B cell (primary cell): ENCODE measurements at regions not wholly inside any gene's neighbourhood (a gene's known extent, or its start where the extent isn't known, plus 50 kb on each side); places are given as distances from the start of the nearest gene placed in this dataset.
A peak's percentile ranks its signal among the peaks of the same experiment; 100 is the strongest.
"Not testable (repeated sequence)": the region's sequence is repeated elsewhere in the genome, so short reads cannot be mapped to it uniquely, and the experiment has no call there.

Experiments
- ATAC-seq: fragments of 200-7000 bp; cut with Tn5 transposase; one replicate; pipeline ENCODE4 v1.10.0; 2021; ENCODE audit warnings: low read depth, mild to moderate bottlenecking, moderate number of reproducible peaks, moderate library complexity
- CTCF ChIA-PET: fragments of 350-600 bp; sonication (Branson Sonifier 250); formaldehyde crosslinking; loops from one replicate; lab custom pipeline; 2021; ENCODE audit warnings: antibody characterized with exemption, inconsistent platforms; lab: Charles Lee
- POLR2A ChIA-PET: fragments of 350-600 bp; sonication (Branson Sonifier 250); formaldehyde crosslinking; loops from one replicate; lab custom pipeline; 2021; ENCODE audit warnings: antibody characterized with exemption; lab: Charles Lee
- DNase-seq: peaks from one replicate; pipeline ENCODE4 v3.0.0; 2013
- H2AFZ ChIP-seq: 2 replicates; pipeline ENCODE4 v1.6.1; 2012; ENCODE audit warnings: mild to moderate bottlenecking, low read depth, low read length; ENCODE audit not compliant: insufficient read depth, poor library complexity, severe bottlenecking
- H3K27ac ChIP-seq, 2 donors: 1 replicate in 1 of 2; 2 replicates in 1 of 2; pipeline ENCODE4 v1.5.1; 2012 to 2013; ENCODE audit warnings: low read length in 2 of 2, mild to moderate bottlenecking in 2 of 2, moderate library complexity in 1 of 2
- H3K27me3 ChIP-seq, 4 experiments: fragments of 200-600 bp in 1 of 4; sonication (generic) in 1 of 4; replicated peaks in 1 of 4; 1 replicate in 2 of 4; 2 replicates in 2 of 4; pipeline versions ENCODE4 v1.6.1 to v1.7.0; 2013 to 2016; ENCODE audit warnings: low read length in 3 of 4, mild to moderate bottlenecking in 2 of 4, mixed read lengths in 1 of 4, moderate library complexity in 1 of 4; ENCODE audit not compliant: insufficient read depth in 4 of 4, control insufficient read depth in 3 of 4; ENCODE audit errors: control extremely low read depth in 1 of 4
- H3K36me3 ChIP-seq, 2 experiments: replicated peaks in 1 of 2; 1 replicate in 1 of 2; 2 replicates in 1 of 2; pipeline versions ENCODE4 v1.6.1 to v1.7.1; 2013; ENCODE audit warnings: low read length in 1 of 2; ENCODE audit not compliant: insufficient read depth in 2 of 2, control insufficient read depth in 1 of 2; ENCODE audit errors: control extremely low read depth in 1 of 2, extremely low read depth in 1 of 2
- H3K4me1 ChIP-seq, 2 donors: fragments of 200-600 bp in 1 of 2; sonication (generic) in 1 of 2; 1 replicate in 1 of 2; 2 replicates in 1 of 2; pipeline versions ENCODE4 v1.5.1 to v1.6.1; 2013 to 2017; ENCODE audit warnings: low read length in 2 of 2; ENCODE audit not compliant: control insufficient read depth in 2 of 2, insufficient read depth in 2 of 2
- H3K4me2 ChIP-seq: replicated peaks from 2 replicates; pipeline ENCODE3; 2012; ENCODE audit warnings: mild to moderate bottlenecking, low read depth, low read length; ENCODE audit not compliant: poor library complexity, severe bottlenecking
- H3K4me3 ChIP-seq, 5 experiments: fragments of 200-600 bp in 1 of 5; sonication (generic) in 1 of 5; 1 replicate in 3 of 5; 2 replicates in 2 of 5; pipeline versions ENCODE4 v1.5.1 to v1.7.0; 2011 to 2016; ENCODE audit warnings: low read length in 4 of 5, mild to moderate bottlenecking in 4 of 5, low read depth in 2 of 5, control low read depth in 1 of 5, moderate library complexity in 1 of 5; ENCODE audit not compliant: insufficient read depth in 1 of 5; ENCODE audit errors: control extremely low read depth in 1 of 5, extremely low read depth in 1 of 5
- H3K79me2 ChIP-seq: fragments of 200-600 bp; sonication (generic); one replicate; pipeline ENCODE4 v1.6.0; 2016; ENCODE audit warnings: low read length; ENCODE audit not compliant: control insufficient read depth, insufficient read depth
- H3K9ac ChIP-seq: fragments of 200-600 bp; sonication (generic); 2 replicates; pipeline ENCODE4 v1.6.1; 2017; ENCODE audit warnings: mild to moderate bottlenecking, low read length, moderate library complexity
- H3K9me3 ChIP-seq, 3 donors: one replicate each; pipeline versions ENCODE4 v1.6.1 to v1.7.1; 2013; ENCODE audit warnings: low read length in 2 of 3; ENCODE audit not compliant: control insufficient read depth in 2 of 3, insufficient read depth in 1 of 3; ENCODE audit errors: control extremely low read depth in 1 of 3
- H4K20me1 ChIP-seq: 2 replicates; pipeline ENCODE4 v1.6.0; 2012; ENCODE audit warnings: mild to moderate bottlenecking, low read length; ENCODE audit not compliant: insufficient read depth, control insufficient read depth, poor library complexity, severe bottlenecking
- H3K27ac Mint-ChIP-seq: one replicate; pipeline ENCODE4 v1.8.0; 2021; ENCODE audit warnings: mixed read lengths
- H3K27me3 Mint-ChIP-seq: one replicate; pipeline ENCODE4 v1.8.0; 2021; ENCODE audit warnings: mixed read lengths
- H3K4me1 Mint-ChIP-seq: one replicate; pipeline ENCODE4 v1.8.0; 2021; ENCODE audit warnings: mixed read lengths
- H3K4me3 Mint-ChIP-seq: one replicate; pipeline ENCODE4 v1.8.0; 2021; ENCODE audit warnings: mixed read lengths
- H3K9me3 Mint-ChIP-seq: one replicate; pipeline ENCODE4 v1.8.0; 2022; ENCODE audit warnings: mixed read lengths; ENCODE audit not compliant: insufficient read depth
- EZH2 ChIP-seq: IDR thresholded peaks from 2 replicates; pipeline ENCODE4 v1.6.1; 2012; ENCODE audit warnings: borderline replicate concordance, low read depth, mild to moderate bottlenecking, moderate library complexity, low read length; ENCODE audit not compliant: insufficient read depth, poor library complexity, severe bottlenecking
- WGBS: methylation state at CpG from one replicate; pipeline ENCODE4 v1.1.5; 2013; ENCODE audit warnings: missing lambda C conversion rate; ENCODE audit not compliant: insufficient coverage; 5-methylcytosine and 5-hydroxymethylcytosine counted together
- intact Hi-C: fragments of 100-400 bp; cut with micrococcal nuclease; formaldehyde crosslinking; loops from one replicate; pipeline ENCODE4 v1.10.0; 2022
- TF ChIP-seq, protein P1 (sequence below): fragments of 200-600 bp; IDR thresholded peaks from one replicate; pipeline ENCODE4 v1.8.0; 2022; ENCODE audit warnings: antibody characterized with exemption, mild to moderate bottlenecking

DNA sequence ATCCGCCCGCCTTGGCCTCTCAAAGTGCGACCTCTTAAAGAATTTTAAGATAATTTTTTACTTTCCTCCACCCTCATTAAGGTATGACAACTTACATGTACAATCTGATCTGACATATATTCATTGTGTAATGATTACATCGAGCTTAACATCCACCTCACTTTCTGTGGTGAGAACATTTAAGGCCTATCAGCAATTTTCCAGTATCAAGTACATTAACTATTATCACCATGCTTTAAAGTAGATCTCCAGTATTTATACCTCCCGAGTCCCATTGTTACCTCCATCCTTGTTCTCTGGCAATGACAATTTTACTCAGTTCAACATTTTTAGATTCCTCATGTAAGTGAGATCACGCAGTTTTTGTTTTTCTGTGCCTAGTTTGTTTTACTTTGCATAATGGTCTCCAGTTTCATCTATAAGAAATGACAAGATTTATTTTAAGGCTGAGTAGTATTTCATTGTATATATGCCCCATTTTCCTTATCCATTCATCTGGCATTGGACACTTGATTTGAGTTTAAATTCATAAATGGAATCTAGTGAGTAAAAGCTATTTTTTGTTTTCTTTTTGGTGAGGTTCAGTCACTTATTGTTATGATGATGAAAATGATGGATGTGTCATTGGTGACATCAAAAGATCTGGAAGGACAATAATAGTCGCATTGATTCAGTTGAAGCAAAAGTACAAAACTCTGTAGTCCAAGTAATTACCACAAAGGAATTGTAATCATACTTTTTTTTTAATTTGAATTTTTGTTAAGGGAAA is 87.0 kb downstream of the OR2B2 start:
- CTCF ChIA-PET = interaction anchor here (0.8 to 3.4 kb wide), 10 partner anchors 11 to 663 kb away, joined by 3 to 28 read pairs (median 6); a partner anchor contains a TSS
- DNase-seq (peak; percentile 41), ATAC-seq (no peak)
- POLR2A ChIA-PET = interaction anchor here (0.8 to 4.7 kb wide), 14 partner anchors 11 to 1769 kb away, joined by 3 to 40 read pairs (median 9); a partner anchor contains a TSS
- peak overlapping the region; percentile 74 for H3K9ac ChIP-seq
- H4K20me1 ChIP-seq = no peaks in the 10 kb centered on the region
- no peaks in the 10 kb centered on the region for H3K9me3 Mint-ChIP-seq
- H3K4me1 Mint-ChIP-seq = peaks cover 35% of the 10 kb centered on the region
- H3K9me3 ChIP-seq = peaks cover 0 to 16% (median 0%) of the 10 kb centered on the region in 3 donors
- WGBS = 0% methylated on average over 1 of the region's 7 CpGs
- TF ChIP-seq, protein P1, sequence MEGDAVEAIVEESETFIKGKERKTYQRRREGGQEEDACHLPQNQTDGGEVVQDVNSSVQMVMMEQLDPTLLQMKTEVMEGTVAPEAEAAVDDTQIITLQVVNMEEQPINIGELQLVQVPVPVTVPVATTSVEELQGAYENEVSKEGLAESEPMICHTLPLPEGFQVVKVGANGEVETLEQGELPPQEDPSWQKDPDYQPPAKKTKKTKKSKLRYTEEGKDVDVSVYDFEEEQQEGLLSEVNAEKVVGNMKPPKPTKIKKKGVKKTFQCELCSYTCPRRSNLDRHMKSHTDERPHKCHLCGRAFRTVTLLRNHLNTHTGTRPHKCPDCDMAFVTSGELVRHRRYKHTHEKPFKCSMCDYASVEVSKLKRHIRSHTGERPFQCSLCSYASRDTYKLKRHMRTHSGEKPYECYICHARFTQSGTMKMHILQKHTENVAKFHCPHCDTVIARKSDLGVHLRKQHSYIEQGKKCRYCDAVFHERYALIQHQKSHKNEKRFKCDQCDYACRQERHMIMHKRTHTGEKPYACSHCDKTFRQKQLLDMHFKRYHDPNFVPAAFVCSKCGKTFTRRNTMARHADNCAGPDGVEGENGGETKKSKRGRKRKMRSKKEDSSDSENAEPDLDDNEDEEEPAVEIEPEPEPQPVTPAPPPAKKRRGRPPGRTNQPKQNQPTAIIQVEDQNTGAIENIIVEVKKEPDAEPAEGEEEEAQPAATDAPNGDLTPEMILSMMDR = no peak
- TF ChIP-seq EZH2 = no peak
- peaks cover 16 to 20% of the 10 kb centered on the region in 2 donors for H3K4me1 ChIP-seq
- peak overlapping the region; percentile 97 for H3K27ac Mint-ChIP-seq
- peak overlapping the region; percentile 95 for H3K4me3 Mint-ChIP-seq
- H3K79me2 ChIP-seq = no peaks in the 10 kb centered on the region
- peak overlapping the region; percentile 67 for H3K4me2 ChIP-seq
- no peaks in the 10 kb centered on the region for H3K27me3 ChIP-seq
- intact Hi-C loops = loop anchor here (2.0 kb wide), 1 partner anchor 14 kb away; a partner anchor contains a TSS
- H2AFZ ChIP-seq = peak overlapping the region; percentile 46
- no peaks in the 10 kb centered on the region for H3K27me3 Mint-ChIP-seq
- H3K27ac ChIP-seq = peak overlapping the region; percentile 79 to 90
- peak overlapping the region; percentile 66 to 95 (median 88) for H3K4me3 ChIP-seq
- H3K36me3 ChIP-seq = no peaks in the 10 kb centered on the region

DNA sequence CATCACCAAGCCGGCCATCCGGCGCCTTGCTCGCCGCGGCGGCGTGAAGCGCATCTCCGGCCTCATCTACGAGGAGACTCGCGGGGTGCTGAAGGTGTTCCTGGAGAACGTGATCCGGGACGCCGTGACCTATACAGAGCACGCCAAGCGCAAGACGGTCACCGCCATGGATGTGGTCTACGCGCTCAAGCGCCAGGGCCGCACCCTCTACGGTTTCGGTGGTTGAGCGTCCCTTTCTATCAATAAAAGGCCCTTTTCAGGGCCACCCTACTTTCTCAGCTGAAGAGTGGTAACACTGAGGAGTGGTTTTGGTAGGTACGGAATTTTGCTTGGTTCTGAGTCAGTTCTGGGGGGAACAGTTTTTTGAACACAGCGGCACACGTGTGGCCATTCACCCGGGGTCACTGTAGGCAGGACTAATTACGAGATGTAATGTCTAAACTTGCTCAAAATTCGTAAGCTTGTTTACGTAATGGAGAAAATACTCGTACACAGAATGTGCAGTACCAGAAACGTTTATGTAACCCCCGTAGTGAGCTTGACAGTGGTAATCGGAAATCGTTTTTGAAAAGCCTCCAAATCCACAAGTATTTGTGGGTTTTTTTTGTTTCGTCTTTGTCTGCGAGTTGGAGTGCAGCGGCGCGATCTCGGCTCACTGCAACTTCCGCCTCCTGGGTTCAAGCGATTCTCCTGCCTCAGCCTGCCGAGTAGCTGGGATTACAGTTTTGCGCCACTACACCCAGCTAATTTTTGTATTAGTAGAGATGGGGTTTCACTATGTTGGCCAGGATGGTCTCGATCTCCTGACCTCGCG is 87.8 kb downstream of the OR2B2 start:
- peak overlapping the region; percentile 79 to 90 for H3K27ac ChIP-seq
- under 1% methylated on average over 19 of the region's 53 CpGs for WGBS
- peaks cover 27% of the 10 kb centered on the region for H3K4me1 Mint-ChIP-seq
- H3K4me3 ChIP-seq = peak overlapping the region; percentile 66 to 95 (median 88)
- intact Hi-C loops = loop anchor here (2.0 kb wide), 1 partner anchor 14 kb away; a partner anchor contains a TSS
- not testable (repeated sequence) for H4K20me1 ChIP-seq, H3K36me3 ChIP-seq, H3K79me2 ChIP-seq, H3K27me3 Mint-ChIP-seq, H3K9me3 Mint-ChIP-seq, H3K27me3 ChIP-seq
- ChIA-PET CTCF (interaction anchor here (0.8 to 3.4 kb wide), 12 partner anchors 10 to 662 kb away, joined by 3 to 28 read pairs (median 4); a partner anchor contains a TSS), POLR2A (interaction anchor here (0.8 to 4.7 kb wide), 14 partner anchors 10 to 1768 kb away, joined by 3 to 40 read pairs (median 9); a partner anchor contains a TSS)
- peak overlapping the region; percentile 97 for H3K27ac Mint-ChIP-seq
- peaks cover 9 to 12% of the 10 kb centered on the region in 2 donors for H3K4me1 ChIP-seq
- H3K4me2 ChIP-seq = peak overlapping the region; percentile 67
- peak overlapping the region; percentile 46 for H2AFZ ChIP-seq
- H3K9ac ChIP-seq = peak overlapping the region; percentile 74
- H3K9me3 ChIP-seq = peaks cover 0 to 13% (median 0%) of the 10 kb centered on the region in 3 donors
- peak; percentile 75 for ATAC-seq
- peak; percentile 82 for DNase-seq
- H3K4me3 Mint-ChIP-seq = peak overlapping the region; percentile 95

DNA sequence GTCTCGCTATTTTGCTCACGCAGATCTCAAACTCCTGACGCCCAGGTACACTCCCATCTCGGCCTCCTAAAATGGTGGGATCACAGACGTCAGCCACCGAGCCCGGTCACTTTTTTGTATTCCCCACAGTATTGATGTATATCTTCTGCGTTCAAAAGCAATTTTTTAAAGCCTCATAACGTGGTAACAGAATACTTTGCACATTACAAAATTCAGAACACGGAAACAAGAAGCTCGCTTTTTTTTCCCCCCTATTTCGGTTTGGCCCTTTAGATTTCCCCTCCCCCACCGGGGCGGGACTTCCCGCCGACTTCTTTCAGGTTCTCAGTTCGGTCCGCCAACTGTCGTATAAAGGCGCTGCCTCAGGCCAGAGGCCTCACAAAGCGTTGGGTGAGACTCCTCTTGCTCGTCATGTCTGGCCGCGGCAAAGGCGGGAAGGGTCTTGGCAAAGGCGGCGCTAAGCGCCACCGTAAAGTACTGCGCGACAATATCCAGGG is 88.4 kb downstream of the OR2B2 start:
- not testable (repeated sequence) for H3K79me2 ChIP-seq, H3K9me3 Mint-ChIP-seq, H4K20me1 ChIP-seq, H3K36me3 ChIP-seq, H3K27me3 ChIP-seq, H3K27me3 Mint-ChIP-seq
- intact Hi-C loops = loop anchor here (1.0 to 2.0 kb wide), 2 partner anchors 8 to 15 kb away; a partner anchor contains a TSS
- Mint-ChIP-seq H3K4me3 (peak overlapping the region; percentile 95), H3K27ac (peak overlapping the region; percentile 97), H3K4me1 (peaks cover 22% of the 10 kb centered on the region)
- DNase-seq = peak; percentile 81
- Histone ChIP-seq H3K4me1 (peaks cover 5 to 11% of the 10 kb centered on the region in 2 donors), H3K9me3 (peaks cover 0 to 11% (median 0%) of the 10 kb centered on the region in 3 donors), H3K9ac (peak overlapping the region; percentile 66), H2AFZ (peak overlapping the region; percentile 83), H3K27ac (peak overlapping the region; percentile 73 to 79), H3K4me2 (peak overlapping the region; percentile 71), H3K4me3 (peak overlapping the region; percentile 49 to 91 (median 59))
- WGBS = 0% methylated on average over 5 of the region's 31 CpGs
- peak; percentile 85 for ATAC-seq
- ChIA-PET CTCF (interaction anchor here (0.6 to 3.4 kb wide), 9 partner anchors 9 to 305 kb away, joined by 3 to 28 read pairs (median 6); a partner anchor contains a TSS), POLR2A (interaction anchor here (0.7 to 4.7 kb wide), 12 partner anchors 9 to 1768 kb away, joined by 3 to 40 read pairs (median 11); a partner anchor contains a TSS)
